HL-60 (cell line): ENCODE measurements at regions not wholly inside any gene's neighbourhood (a gene's known extent, or its start where the extent isn't known, plus 50 kb on each side); places are given as distances from the start of the nearest gene placed in this dataset.

Experiments used
- CTCF ChIP-seq: IDR thresholded peaks from one replicate; pipeline ENCODE4 v1.5.1; 2011; ENCODE audit warnings: low read length, control low read depth, inconsistent platforms; ENCODE audit not compliant: insufficient read depth
- GABPA ChIP-seq: IDR thresholded peaks from 2 replicates; pipeline ENCODE4 v1.6.1; 2012; ENCODE audit warnings: low read depth
- POLR2AphosphoS5 ChIP-seq: IDR thresholded peaks from 2 replicates; pipeline ENCODE4 v1.6.1; 2012; ENCODE audit warnings: low read depth
- TF ChIP-seq, protein P1 (sequence below): IDR thresholded peaks from 2 replicates; pipeline ENCODE4 v1.6.1; 2012; ENCODE audit warnings: low read depth; ENCODE audit not compliant: insufficient replicate concordance

DNA sequence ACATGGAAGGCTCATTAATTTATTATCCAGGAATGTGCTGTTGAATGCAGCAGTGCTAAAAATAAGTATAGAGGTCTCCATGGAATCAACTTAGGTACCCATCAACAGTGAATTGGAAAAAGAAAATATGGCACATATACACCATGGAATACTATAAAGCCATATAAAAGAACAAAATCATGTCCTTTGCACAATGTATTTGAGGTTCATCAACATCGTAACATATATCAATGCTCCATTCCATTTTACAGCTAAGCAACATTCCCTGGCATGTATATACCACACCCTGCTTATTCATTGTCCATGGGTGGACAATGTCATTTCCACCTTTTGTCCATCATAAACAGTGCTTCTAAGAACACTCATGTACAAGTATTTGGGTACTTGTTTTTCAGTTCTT is 147.8 kb upstream of the RASSF8 start:
- TF ChIP-seq CTCF (no peak), POLR2AphosphoS5 (no peak), GABPA (no peak)
- TF ChIP-seq, protein P1, sequence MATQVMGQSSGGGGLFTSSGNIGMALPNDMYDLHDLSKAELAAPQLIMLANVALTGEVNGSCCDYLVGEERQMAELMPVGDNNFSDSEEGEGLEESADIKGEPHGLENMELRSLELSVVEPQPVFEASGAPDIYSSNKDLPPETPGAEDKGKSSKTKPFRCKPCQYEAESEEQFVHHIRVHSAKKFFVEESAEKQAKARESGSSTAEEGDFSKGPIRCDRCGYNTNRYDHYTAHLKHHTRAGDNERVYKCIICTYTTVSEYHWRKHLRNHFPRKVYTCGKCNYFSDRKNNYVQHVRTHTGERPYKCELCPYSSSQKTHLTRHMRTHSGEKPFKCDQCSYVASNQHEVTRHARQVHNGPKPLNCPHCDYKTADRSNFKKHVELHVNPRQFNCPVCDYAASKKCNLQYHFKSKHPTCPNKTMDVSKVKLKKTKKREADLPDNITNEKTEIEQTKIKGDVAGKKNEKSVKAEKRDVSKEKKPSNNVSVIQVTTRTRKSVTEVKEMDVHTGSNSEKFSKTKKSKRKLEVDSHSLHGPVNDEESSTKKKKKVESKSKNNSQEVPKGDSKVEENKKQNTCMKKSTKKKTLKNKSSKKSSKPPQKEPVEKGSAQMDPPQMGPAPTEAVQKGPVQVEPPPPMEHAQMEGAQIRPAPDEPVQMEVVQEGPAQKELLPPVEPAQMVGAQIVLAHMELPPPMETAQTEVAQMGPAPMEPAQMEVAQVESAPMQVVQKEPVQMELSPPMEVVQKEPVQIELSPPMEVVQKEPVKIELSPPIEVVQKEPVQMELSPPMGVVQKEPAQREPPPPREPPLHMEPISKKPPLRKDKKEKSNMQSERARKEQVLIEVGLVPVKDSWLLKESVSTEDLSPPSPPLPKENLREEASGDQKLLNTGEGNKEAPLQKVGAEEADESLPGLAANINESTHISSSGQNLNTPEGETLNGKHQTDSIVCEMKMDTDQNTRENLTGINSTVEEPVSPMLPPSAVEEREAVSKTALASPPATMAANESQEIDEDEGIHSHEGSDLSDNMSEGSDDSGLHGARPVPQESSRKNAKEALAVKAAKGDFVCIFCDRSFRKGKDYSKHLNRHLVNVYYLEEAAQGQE = no peak
